Testis (tissue), 2 donors: ENCODE measurements at regions not wholly inside any gene's neighbourhood (a gene's known extent, or its start where the extent isn't known, plus 50 kb on each side); places are given as distances from the start of the nearest gene placed in this dataset.

Experiments
- DNase-seq: peaks from one replicate; pipeline ENCODE4 v3.0.0-alpha.2; 2019
- H3K27ac ChIP-seq, 2 donors: fragments of 200-600 bp; sonication (generic); one replicate each; pipeline ENCODE4 v1.5.1; 2019
- H3K27me3 ChIP-seq: fragments of 200-600 bp; sonication (generic); one replicate; pipeline ENCODE4 v1.5.1; 2019
- H3K36me3 ChIP-seq: fragments of 200-600 bp; sonication (generic); one replicate; pipeline ENCODE4 v1.5.1; 2017; ENCODE audit warnings: low read depth; ENCODE audit errors: missing control alignments
- H3K4me1 ChIP-seq: fragments of 200-600 bp; sonication (generic); one replicate; pipeline ENCODE4 v1.5.1; 2019
- H3K4me3 ChIP-seq, 2 donors: fragments of 200-600 bp; sonication (generic); one replicate each; pipeline ENCODE4 v1.5.1; 2017 to 2019
- H3K9me3 ChIP-seq: fragments of 200-600 bp; sonication (generic); one replicate; pipeline ENCODE4 v1.5.1; 2017
- POLR2A ChIP-seq: fragments of 450-650 bp; IDR thresholded peaks from one replicate; pipeline ENCODE4 v1.6.1; 2017; ENCODE audit warnings: antibody characterized with exemption, mild to moderate bottlenecking, moderate library complexity
- WGBS, 2 donors: methylation state at CpG; one replicate each; pipeline ENCODE4 v1.1.5; 2018; 5-methylcytosine and 5-hydroxymethylcytosine counted together
- intact Hi-C: fragments of 100-400 bp; cut with DNase I; formaldehyde crosslinking; loops from one replicate; pipeline ENCODE4 v1.15.1; 2023; ENCODE audit warnings: low total_unique reads
- TF ChIP-seq, protein P1 (sequence below), 3 experiments: fragments of 450-650 bp in 2 of 3; fragments of 200-600 bp in 1 of 3; sonication (generic) in 1 of 3; IDR thresholded peaks; one replicate each; pipeline ENCODE4 v1.5.1; 2016 to 2019; ENCODE audit warnings: antibody characterized with exemption in 3 of 3, mild to moderate bottlenecking in 2 of 3, moderate library complexity in 1 of 3

GRCh38 chr13:66214467-66214866 lies 1015.7 kb downstream of the PCDH9 start:
- Histone ChIP-seq H3K4me1 (no peaks in the 10 kb centered on the region), H3K27ac (no peak overlapping the region), H3K36me3 (no peaks in the 10 kb centered on the region), H3K9me3 (no peaks in the 10 kb centered on the region), H3K4me3 (no peak overlapping the region), H3K27me3 (no peaks in the 10 kb centered on the region)
- DNase-seq, result no peak
- TF ChIP-seq, protein P1, sequence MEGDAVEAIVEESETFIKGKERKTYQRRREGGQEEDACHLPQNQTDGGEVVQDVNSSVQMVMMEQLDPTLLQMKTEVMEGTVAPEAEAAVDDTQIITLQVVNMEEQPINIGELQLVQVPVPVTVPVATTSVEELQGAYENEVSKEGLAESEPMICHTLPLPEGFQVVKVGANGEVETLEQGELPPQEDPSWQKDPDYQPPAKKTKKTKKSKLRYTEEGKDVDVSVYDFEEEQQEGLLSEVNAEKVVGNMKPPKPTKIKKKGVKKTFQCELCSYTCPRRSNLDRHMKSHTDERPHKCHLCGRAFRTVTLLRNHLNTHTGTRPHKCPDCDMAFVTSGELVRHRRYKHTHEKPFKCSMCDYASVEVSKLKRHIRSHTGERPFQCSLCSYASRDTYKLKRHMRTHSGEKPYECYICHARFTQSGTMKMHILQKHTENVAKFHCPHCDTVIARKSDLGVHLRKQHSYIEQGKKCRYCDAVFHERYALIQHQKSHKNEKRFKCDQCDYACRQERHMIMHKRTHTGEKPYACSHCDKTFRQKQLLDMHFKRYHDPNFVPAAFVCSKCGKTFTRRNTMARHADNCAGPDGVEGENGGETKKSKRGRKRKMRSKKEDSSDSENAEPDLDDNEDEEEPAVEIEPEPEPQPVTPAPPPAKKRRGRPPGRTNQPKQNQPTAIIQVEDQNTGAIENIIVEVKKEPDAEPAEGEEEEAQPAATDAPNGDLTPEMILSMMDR (IDR thresholded peaks at IDR 0.05), result no peak
- intact Hi-C loops, result no loop called here

DNA sequence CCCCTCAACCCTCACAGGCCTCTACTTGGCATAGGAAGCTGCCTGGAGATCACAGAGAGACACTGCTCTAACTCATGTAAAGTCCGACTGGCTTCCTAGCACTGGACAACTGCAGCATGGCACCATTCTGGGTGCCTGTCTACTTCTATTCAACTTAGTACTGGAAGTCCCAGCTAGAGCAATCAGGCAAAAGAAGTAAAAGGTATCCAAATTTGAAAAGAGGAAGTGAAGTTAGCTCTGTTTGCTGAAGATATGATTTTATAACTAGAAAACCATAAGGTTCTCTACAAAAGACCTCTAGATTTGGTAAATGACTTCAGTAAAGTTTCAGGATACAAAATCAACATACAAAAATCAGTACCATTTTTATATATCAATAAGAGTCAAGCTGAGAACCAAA lies 1017.6 kb downstream of the PCDH9 start:
- H3K27ac ChIP-seq, result no peak overlapping the region
- DNase-seq, result no peak
- no peak overlapping the region for H3K4me3 ChIP-seq
- no peaks in the 10 kb centered on the region for H3K27me3 ChIP-seq
- intact Hi-C loops, result no loop called here
- no peaks in the 10 kb centered on the region for H3K9me3 ChIP-seq
- no peaks in the 10 kb centered on the region for H3K4me1 ChIP-seq
- 81 to 92% methylated on average over 1 of the region's 1 CpG for WGBS, 2 donors
- H3K36me3 ChIP-seq, result no peaks in the 10 kb centered on the region
- TF ChIP-seq POLR2A, result no peak

DNA sequence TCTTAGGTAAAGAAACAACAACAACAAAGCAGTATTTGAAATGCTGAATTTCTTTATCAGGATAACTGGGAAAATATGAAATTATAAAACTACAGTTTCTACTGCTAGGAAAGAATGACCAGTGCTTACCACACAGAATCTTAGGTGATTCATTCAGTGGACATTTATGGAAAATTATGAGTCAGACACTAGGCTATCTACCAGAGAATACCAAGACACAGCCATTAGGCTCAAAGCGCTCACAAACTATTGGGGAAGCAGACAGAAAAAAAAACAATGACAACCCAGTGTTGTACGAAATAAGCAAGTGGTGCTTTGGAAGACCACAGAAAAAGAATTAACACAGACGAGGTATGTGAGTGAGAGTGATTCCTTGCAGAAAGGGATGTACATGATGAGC lies 1019.5 kb downstream of the PCDH9 start:
- TF ChIP-seq POLR2A, result no peak
- no peaks in the 10 kb centered on the region for H3K27me3 ChIP-seq
- no peak overlapping the region for H3K27ac ChIP-seq
- DNase-seq, result no peak
- 50 to 91% methylated on average over 3 of the region's 3 CpGs for WGBS, 2 donors
- intact Hi-C loops, result no loop called here
- no peak overlapping the region for H3K4me3 ChIP-seq
- no peaks in the 10 kb centered on the region for H3K36me3 ChIP-seq
- H3K4me1 ChIP-seq, result no peaks in the 10 kb centered on the region
- no peaks in the 10 kb centered on the region for H3K9me3 ChIP-seq

- no peak overlapping the region for H3K27ac ChIP-seq
- no peaks in the 10 kb centered on the region for H3K27me3 ChIP-seq
- no peaks in the 10 kb centered on the region for H3K4me1 ChIP-seq
- no peaks in the 10 kb centered on the region for H3K9me3 ChIP-seq
- no peak for TF ChIP-seq POLR2A
- TF ChIP-seq, protein P1 (IDR thresholded peaks at IDR 0.05), result no peak
- 64 to 65% methylated on average over 3 of the region's 3 CpGs for WGBS, 2 donors
- intact Hi-C loops, result no loop called here
- no peak for DNase-seq
- H3K4me3 ChIP-seq, result no peak overlapping the region
- H3K36me3 ChIP-seq, result no peaks in the 10 kb centered on the region
Observed at GRCh38 chr13:66208589-66208988, 1021.5 kb downstream of the PCDH9 start.

DNA sequence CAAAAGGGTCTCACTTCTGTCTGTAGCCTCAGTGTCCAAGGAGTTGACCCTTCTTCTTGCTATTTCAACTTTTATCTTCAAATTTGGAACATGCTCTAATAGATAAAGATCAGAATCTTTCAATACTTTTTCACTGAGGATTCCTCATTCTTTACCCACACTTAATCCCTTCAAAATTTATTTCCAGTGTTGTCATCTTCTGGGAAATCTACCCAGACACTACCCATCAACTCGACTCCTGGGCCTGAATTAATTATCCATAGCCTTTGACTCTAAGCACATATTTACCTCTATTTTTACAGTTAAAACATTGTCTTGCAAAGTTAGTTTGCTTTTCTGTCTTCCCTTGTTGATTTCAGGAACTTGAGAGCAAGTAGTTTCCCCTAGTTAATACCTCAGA lies 1022.5 kb downstream of the PCDH9 start:
- Histone ChIP-seq H3K4me1 (no peaks in the 10 kb centered on the region), H3K4me3 (no peak overlapping the region), H3K9me3 (no peaks in the 10 kb centered on the region), H3K27ac (no peak overlapping the region), H3K36me3 (no peaks in the 10 kb centered on the region), H3K27me3 (no peaks in the 10 kb centered on the region)
- intact Hi-C loops, result no loop called here
- TF ChIP-seq, protein P1 (IDR thresholded peaks at IDR 0.05), result no peak
- TF ChIP-seq POLR2A, result no peak
- DNase-seq, result no peak
- 68 to 75% methylated on average over 1 of the region's 1 CpG for WGBS, 2 donors

DNA sequence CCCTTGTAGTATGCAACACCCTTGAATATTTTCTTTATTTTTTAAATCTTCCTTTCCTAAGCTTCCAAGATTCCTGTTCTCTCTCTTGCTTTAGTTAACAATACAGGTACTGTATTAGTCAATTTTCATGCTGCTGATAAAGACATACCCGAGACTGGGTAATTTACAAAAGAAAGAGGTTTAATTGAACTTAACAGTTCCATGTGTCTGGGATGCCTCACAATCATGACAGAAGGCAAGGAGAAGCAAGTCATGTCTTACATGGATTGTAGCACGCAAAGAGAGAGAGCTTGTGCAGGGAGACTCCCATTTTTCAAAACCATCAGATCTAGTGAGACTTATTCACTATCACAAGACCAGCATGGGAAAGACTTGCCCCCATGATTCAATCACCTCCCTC lies 1024.3 kb downstream of the PCDH9 start:
- DNase-seq, result no peak
- Histone ChIP-seq H3K27me3 (no peaks in the 10 kb centered on the region), H3K4me1 (no peaks in the 10 kb centered on the region), H3K27ac (no peak overlapping the region), H3K4me3 (no peak overlapping the region), H3K36me3 (no peaks in the 10 kb centered on the region), H3K9me3 (no peaks in the 10 kb centered on the region)
- WGBS, 2 donors, result 33 to 39% methylated on average over 2 of the region's 2 CpGs
- intact Hi-C loops, result no loop called here
- TF ChIP-seq, protein P1 (IDR thresholded peaks at IDR 0.05), result no peak
- no peak for TF ChIP-seq POLR2A
